Keratinocyte (primary cell): ENCODE measurements at regions not wholly inside any gene's neighbourhood (a gene's known extent, or its start where the extent isn't known, plus 50 kb on each side); places are given as distances from the start of the nearest gene placed in this dataset.

ENCODE experiments used
- DNase-seq: peaks from one replicate; pipeline ENCODE4 v3.0.0-alpha.2; 2011; ENCODE audit warnings: low read depth, missing footprints, low spot score
- FAIRE-seq: peaks from 2 replicates; lab custom pipeline; 2011; peaks lifted over from hg19 to GRCh38; lab: Jason Lieb, UNC
- H2AFZ ChIP-seq: 2 replicates; pipeline ENCODE4 v1.6.0; 2012; ENCODE audit warnings: low read length, control low read depth, inconsistent platforms; ENCODE audit not compliant: control insufficient read depth
- H3K27ac ChIP-seq: 2 replicates; pipeline ENCODE4 v1.5.1; 2011; ENCODE audit warnings: low read length; ENCODE audit not compliant: control insufficient read depth, insufficient read depth
- H3K27me3 ChIP-seq: 3 replicates; pipeline ENCODE4 v1.6.0; 2011; ENCODE audit warnings: low read length; ENCODE audit not compliant: control insufficient read depth, insufficient read depth; ENCODE audit errors: extremely low read depth
- H3K36me3 ChIP-seq, 2 experiments: 2 replicates in 1 of 2; 3 replicates in 1 of 2; pipeline ENCODE4 v1.5.1; 2011; ENCODE audit warnings: low read length in 2 of 2, mild to moderate bottlenecking in 1 of 2; ENCODE audit not compliant: control insufficient read depth in 2 of 2, insufficient read depth in 2 of 2; ENCODE audit errors: extremely low read depth in 1 of 2
- H3K4me1 ChIP-seq: 3 replicates; pipeline ENCODE4 v1.5.1; 2011; ENCODE audit warnings: low read length; ENCODE audit not compliant: control insufficient read depth, insufficient read depth; ENCODE audit errors: extremely low read depth
- H3K4me2 ChIP-seq: 3 replicates; pipeline ENCODE4 v1.6.0; 2011; ENCODE audit warnings: low read depth, low read length; ENCODE audit not compliant: control insufficient read depth, insufficient read depth; ENCODE audit errors: extremely low read depth
- H3K4me3 ChIP-seq, 3 experiments: fragments of 200-600 bp in 1 of 3; sonication (generic) in 1 of 3; 2 replicates in 2 of 3; 3 replicates in 1 of 3; pipeline ENCODE4 v1.5.1; 2011 to 2016; ENCODE audit warnings: low read length in 3 of 3, mild to moderate bottlenecking in 3 of 3, control low read depth in 2 of 3, inconsistent platforms in 1 of 3, low read depth in 1 of 3, mixed read lengths in 1 of 3, mixed run types in 1 of 3, moderate library complexity in 1 of 3; ENCODE audit not compliant: control insufficient read depth in 2 of 3, insufficient read depth in 2 of 3; ENCODE audit errors: extremely low read depth in 1 of 3
- H3K79me2 ChIP-seq: 2 replicates; pipeline ENCODE4 v1.6.0; 2012; ENCODE audit warnings: low read length; ENCODE audit not compliant: control insufficient read depth, insufficient read depth
- H3K9ac ChIP-seq: 3 replicates; pipeline ENCODE4 v1.6.0; 2011; ENCODE audit warnings: low read length; ENCODE audit not compliant: control insufficient read depth, insufficient read depth; ENCODE audit errors: extremely low read depth
- H3K9me1 ChIP-seq: 3 replicates; pipeline ENCODE4 v1.6.0; 2011; ENCODE audit warnings: low read length; ENCODE audit not compliant: control insufficient read depth, insufficient read depth; ENCODE audit errors: extremely low read depth
- H3K9me3 ChIP-seq: 2 replicates; pipeline ENCODE4 v1.5.1; 2012; ENCODE audit warnings: low read depth, low read length; ENCODE audit not compliant: control insufficient read depth
- H4K20me1 ChIP-seq: 3 replicates; pipeline ENCODE4 v1.6.0; 2011; ENCODE audit warnings: low read length; ENCODE audit not compliant: control insufficient read depth, insufficient read depth; ENCODE audit errors: extremely low read depth
- EZH2 ChIP-seq: IDR thresholded peaks from one replicate; pipeline ENCODE4 v1.6.1; 2012; ENCODE audit warnings: inconsistent platforms, mild to moderate bottlenecking, low read length, moderate library complexity
- dilution Hi-C: fragments of 300-500 bp; cut with MboI; formaldehyde crosslinking; loops from one replicate; pipeline ENCODE4 v1.7.0; 2020; ENCODE audit warnings: low sequenced_read_pairs; ENCODE audit not compliant: extremely low pct_ligation_motif_present
- TF ChIP-seq, protein P1 (sequence below), 3 experiments: IDR thresholded peaks in 1 of 3; conservative IDR thresholded peaks in 1 of 3; optimal IDR thresholded peaks in 1 of 3; 2 replicates in 2 of 3; 3 replicates in 1 of 3; pipeline versions ENCODE3 to v1.5.1; 2011; ENCODE audit warnings: low read length in 3 of 3, mild to moderate bottlenecking in 3 of 3, moderate library complexity in 2 of 3, control low read depth in 1 of 3, inconsistent platforms in 1 of 3; ENCODE audit not compliant: insufficient read depth in 2 of 3; ENCODE audit errors: extremely low read depth in 1 of 3

- Histone ChIP-seq H3K9me3 (no peaks in the 10 kb centered on the region), H3K27me3 (no peaks in the 10 kb centered on the region), H3K4me3 (no peak overlapping the region), H3K4me1 (no peaks in the 10 kb centered on the region), H3K9ac (no peak overlapping the region), H3K27ac (no peak overlapping the region), H3K36me3 (no peaks in the 10 kb centered on the region), H2AFZ (no peak overlapping the region), H3K4me2 (no peak overlapping the region), H3K9me1 (no peaks in the 10 kb centered on the region), H3K79me2 (no peaks in the 10 kb centered on the region), H4K20me1 (no peaks in the 10 kb centered on the region)
- FAIRE-seq (no peak), DNase-seq (no peak)
- TF ChIP-seq, protein P1, sequence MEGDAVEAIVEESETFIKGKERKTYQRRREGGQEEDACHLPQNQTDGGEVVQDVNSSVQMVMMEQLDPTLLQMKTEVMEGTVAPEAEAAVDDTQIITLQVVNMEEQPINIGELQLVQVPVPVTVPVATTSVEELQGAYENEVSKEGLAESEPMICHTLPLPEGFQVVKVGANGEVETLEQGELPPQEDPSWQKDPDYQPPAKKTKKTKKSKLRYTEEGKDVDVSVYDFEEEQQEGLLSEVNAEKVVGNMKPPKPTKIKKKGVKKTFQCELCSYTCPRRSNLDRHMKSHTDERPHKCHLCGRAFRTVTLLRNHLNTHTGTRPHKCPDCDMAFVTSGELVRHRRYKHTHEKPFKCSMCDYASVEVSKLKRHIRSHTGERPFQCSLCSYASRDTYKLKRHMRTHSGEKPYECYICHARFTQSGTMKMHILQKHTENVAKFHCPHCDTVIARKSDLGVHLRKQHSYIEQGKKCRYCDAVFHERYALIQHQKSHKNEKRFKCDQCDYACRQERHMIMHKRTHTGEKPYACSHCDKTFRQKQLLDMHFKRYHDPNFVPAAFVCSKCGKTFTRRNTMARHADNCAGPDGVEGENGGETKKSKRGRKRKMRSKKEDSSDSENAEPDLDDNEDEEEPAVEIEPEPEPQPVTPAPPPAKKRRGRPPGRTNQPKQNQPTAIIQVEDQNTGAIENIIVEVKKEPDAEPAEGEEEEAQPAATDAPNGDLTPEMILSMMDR (optimal IDR thresholded peaks at IDR 0.05 in 1 of 3, IDR thresholded peaks at IDR 0.05 in 1 of 3, conservative IDR thresholded peaks at IDR 0.05 in 1 of 3; ENCODE audit: extremely low read depth in 1 of 3, insufficient read depth in 2 of 3, low read length in 3 of 3) = no peak
- no peak for TF ChIP-seq EZH2
- dilution Hi-C loops = no loop called here
Observed at GRCh38 chr10:29877793-29878491, 181.4 kb downstream of the JCAD start.

GRCh38 chr10:29876008-29876555, 183.3 kb downstream of the JCAD start:
- Histone ChIP-seq H3K36me3 (no peaks in the 10 kb centered on the region), H3K4me1 (no peaks in the 10 kb centered on the region), H3K9ac (no peak overlapping the region), H3K9me3 (no peaks in the 10 kb centered on the region), H3K4me3 (no peak overlapping the region), H4K20me1 (no peaks in the 10 kb centered on the region), H2AFZ (no peak overlapping the region), H3K27ac (no peak overlapping the region), H3K27me3 (no peaks in the 10 kb centered on the region), H3K4me2 (no peak overlapping the region), H3K79me2 (no peaks in the 10 kb centered on the region), H3K9me1 (no peaks in the 10 kb centered on the region)
- FAIRE-seq = no peak
- dilution Hi-C loops = no loop called here
- no peak for TF ChIP-seq EZH2
- TF ChIP-seq, protein P1 (optimal IDR thresholded peaks at IDR 0.05 in 1 of 3, IDR thresholded peaks at IDR 0.05 in 1 of 3, conservative IDR thresholded peaks at IDR 0.05 in 1 of 3; ENCODE audit: extremely low read depth in 1 of 3, insufficient read depth in 2 of 3, low read length in 3 of 3) = no peak
- DNase-seq = no peak
